HUES6 (cell line): ENCODE measurements at regions not wholly inside any gene's neighbourhood (a gene's known extent, or its start where the extent isn't known, plus 50 kb on each side); places are given as distances from the start of the nearest gene placed in this dataset.

Experiments
- H3K27ac ChIP-seq: 2 replicates; pipeline ENCODE4 v1.7.0; 2013; ENCODE audit warnings: low read depth, mild to moderate bottlenecking, low read length, inconsistent platforms
- H3K27me3 ChIP-seq: 2 replicates; pipeline ENCODE4 v1.6.1; 2013; ENCODE audit warnings: low read length; ENCODE audit not compliant: control insufficient read depth, insufficient read depth
- H3K36me3 ChIP-seq: 2 replicates; pipeline ENCODE4 v1.6.1; 2013; ENCODE audit warnings: low read length; ENCODE audit not compliant: control insufficient read depth, insufficient read depth
- H3K4me1 ChIP-seq: 2 replicates; pipeline ENCODE4 v1.6.1; 2013; ENCODE audit warnings: low read length; ENCODE audit not compliant: control insufficient read depth, insufficient read depth
- H3K4me3 ChIP-seq: 2 replicates; pipeline ENCODE4 v1.5.1; 2013; ENCODE audit warnings: low read depth, low read length
- H3K9ac ChIP-seq: one replicate; pipeline ENCODE4 v1.6.1; 2013; ENCODE audit warnings: mild to moderate bottlenecking, low read length
- H3K9me3 ChIP-seq: 2 replicates; pipeline ENCODE4 v1.6.1; 2013; ENCODE audit warnings: low read depth, low read length; ENCODE audit not compliant: control insufficient read depth, insufficient read depth

DNA sequence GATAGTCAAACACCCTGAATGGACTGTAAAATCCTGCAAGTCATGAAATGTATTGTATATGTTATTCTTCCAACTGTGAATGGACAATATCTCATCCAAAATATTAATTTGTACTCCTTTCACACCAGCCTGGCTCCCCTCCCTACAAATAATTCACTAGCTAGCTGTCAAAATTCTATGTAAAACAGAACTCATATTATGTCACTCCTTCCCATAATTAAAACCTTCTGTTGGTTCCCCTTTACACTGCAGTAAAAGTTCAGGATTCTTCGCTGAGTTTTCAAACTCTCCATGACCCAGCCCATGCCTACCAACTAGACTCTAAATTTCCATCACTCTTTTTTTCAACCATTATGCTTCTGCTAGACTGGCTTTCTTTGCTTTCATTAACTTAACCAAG lies 857.1 kb downstream of the TAF11L14 start:
- Histone ChIP-seq H3K4me1 (peaks cover 10% of the 10 kb centered on the region), H3K9me3 (peaks cover 8% of the 10 kb centered on the region), H3K36me3 (no peaks in the 10 kb centered on the region), H3K27ac (no peak overlapping the region), H3K27me3 (no peaks in the 10 kb centered on the region), H3K9ac (no peak overlapping the region), H3K4me3 (no peak overlapping the region)

DNA sequence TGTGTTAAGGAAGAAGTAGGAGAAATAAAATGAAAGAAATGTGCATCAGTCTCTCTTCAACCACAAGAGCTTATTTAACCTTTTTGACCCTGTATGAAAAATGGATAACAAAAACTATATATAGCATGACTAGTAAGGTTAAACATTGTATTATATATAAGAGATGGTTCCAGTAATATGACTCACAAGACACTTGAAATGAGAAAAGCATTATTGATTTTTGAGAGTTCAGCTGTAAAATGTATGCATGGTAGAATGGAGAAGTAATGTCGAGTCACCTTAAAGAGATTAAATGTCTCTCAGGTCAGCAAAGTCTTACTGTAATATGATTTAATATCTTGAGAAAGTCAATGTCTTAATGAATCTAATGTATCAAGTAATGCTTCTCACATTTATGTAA lies 860.9 kb downstream of the TAF11L14 start:
- H3K36me3 ChIP-seq, result no peaks in the 10 kb centered on the region
- H3K4me3 ChIP-seq, result no peak overlapping the region
- H3K27me3 ChIP-seq, result no peaks in the 10 kb centered on the region
- no peak overlapping the region for H3K27ac ChIP-seq
- H3K9me3 ChIP-seq, result peaks cover 13% of the 10 kb centered on the region
- H3K9ac ChIP-seq, result no peak overlapping the region
- H3K4me1 ChIP-seq, result no peaks in the 10 kb centered on the region

DNA sequence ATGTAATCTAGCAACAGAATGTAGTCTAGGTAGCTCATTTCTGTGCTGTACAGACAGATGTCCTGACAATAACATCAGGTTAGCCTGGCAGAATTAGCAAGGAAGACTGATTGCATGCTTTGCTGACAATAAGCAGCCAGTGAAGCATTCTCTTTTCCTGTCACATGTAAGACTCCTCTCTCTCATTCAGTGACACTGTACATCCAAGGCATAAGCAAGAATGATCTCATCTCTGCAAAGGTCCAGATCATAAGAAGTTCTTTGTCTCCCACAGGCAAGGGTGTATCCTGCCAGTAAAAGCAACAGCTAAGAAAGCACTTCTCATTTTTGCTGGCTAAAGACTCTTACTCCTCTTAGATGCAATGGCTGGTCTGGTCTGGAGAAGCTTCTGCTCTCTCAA lies 861.8 kb downstream of the TAF11L14 start:
- H3K27ac ChIP-seq, result no peak overlapping the region
- no peak overlapping the region for H3K9ac ChIP-seq
- no peak overlapping the region for H3K4me3 ChIP-seq
- no peaks in the 10 kb centered on the region for H3K4me1 ChIP-seq
- H3K36me3 ChIP-seq, result no peaks in the 10 kb centered on the region
- no peaks in the 10 kb centered on the region for H3K27me3 ChIP-seq
- H3K9me3 ChIP-seq, result peaks cover 13% of the 10 kb centered on the region

DNA sequence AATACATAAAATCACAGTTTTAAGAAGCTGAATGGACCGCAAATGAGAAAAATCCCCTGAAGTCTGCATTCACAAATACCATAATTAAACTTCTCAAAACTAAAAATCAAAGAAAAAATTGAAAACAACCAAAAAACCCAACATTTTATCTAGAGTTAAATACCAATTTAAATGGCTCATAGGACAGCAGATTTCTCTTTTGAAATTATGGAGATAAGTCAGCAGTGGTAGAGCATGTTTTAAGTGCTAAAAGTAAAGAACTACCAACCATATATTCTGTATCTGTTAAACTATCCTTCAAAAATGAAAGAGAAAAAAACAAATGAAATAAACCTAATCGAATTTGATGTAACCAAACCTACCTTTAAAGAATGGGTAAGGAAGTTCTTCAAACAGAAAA lies 862.8 kb downstream of the TAF11L14 start:
- Histone ChIP-seq H3K36me3 (no peaks in the 10 kb centered on the region), H3K27ac (no peak overlapping the region), H3K27me3 (no peaks in the 10 kb centered on the region), H3K9me3 (peaks cover 13% of the 10 kb centered on the region), H3K4me1 (no peaks in the 10 kb centered on the region), H3K4me3 (no peak overlapping the region), H3K9ac (no peak overlapping the region)

DNA sequence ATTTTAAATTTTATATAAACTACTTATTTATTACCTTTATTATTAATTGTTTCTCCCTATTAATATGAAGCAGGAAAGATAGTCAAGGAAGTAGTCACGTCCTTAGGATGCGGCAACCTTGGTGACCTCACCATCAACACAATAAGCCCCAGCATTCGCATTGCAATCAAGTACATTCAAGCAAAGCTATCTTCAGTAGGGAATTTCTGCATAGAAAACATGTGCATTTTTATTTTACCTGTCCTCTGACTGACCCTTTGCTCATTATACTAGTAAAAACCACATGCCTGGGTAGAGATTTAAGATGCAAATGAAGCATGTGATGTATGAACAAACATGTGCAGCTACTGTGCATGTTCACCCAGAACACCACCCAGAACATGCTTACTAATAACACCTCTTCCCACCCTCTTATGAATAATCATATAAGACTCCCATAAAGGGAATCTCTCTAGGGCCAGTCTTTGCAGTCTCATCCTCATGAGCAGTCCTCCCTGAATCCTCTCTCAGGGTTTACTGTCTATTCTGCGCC lies 869.6 kb downstream of the TAF11L14 start:
- Histone ChIP-seq H3K9me3 (peaks cover 1% of the 10 kb centered on the region; the same call in 1 of the 2 replicates), H3K4me1 (peaks cover 3% of the 10 kb centered on the region; the same call in 1 of the 2 replicates), H3K4me3 (no peak overlapping the region), H3K27ac (no peak overlapping the region), H3K9ac (no peak overlapping the region), H3K36me3 (no peaks in the 10 kb centered on the region), H3K27me3 (no peaks in the 10 kb centered on the region)

DNA sequence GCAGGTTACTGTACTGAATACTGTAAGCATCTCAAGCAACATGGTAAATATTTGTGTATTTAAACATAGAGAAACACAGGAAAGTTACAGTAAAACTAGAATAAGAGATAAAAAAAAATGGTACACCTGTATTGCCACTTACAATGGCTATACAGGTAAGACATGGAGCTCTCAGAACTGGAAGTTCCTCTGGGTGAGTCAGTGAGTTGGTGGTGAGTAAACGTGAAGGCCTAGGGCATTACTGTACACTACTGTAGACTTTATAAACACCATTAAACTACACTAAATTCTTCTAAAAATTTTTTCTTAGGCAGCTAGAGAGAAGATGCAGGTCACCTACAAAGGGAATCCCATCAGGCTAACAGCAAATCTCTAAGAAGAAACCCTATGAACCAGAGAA lies 872.9 kb downstream of the TAF11L14 start:
- H3K27me3 ChIP-seq, result no peaks in the 10 kb centered on the region

DNA sequence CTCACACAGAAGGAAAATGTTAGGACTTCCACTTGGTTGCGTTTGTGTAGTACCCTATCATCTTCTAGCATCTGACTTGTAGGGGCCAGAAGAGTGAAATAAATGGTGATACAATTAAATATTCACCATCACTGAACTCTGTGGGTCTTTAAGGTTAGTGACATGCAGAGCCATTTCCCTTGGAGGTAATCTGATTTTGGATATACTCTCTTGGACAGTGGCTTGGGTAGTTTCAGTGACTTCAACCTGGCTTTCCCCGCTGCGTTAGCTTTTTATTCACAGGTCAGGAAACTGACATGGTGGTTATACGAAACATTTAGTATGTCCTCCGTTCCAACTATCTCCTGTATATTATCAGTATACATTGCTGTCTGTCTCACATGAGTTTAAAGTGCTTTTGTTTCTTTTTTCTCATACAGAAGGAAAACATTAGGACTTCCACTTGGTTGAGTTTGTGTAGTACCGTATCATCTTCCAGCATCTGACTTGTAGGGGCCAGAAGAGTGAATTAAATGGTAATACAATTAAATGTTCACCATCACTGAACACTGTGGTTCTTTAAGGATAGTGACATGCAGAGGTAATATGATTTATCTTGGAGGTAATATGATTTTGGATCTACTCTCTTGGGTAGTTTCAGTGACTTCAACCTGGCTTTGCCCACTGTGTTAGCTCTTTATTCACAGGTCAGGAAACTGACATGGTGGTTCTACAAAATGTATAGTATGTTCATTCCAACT lies 883.6 kb downstream of the TAF11L14 start:
- peaks cover 8% of the 10 kb centered on the region for H3K9me3 ChIP-seq
- H3K4me3 ChIP-seq, result no peak overlapping the region
- H3K9ac ChIP-seq, result no peak overlapping the region
- no peaks in the 10 kb centered on the region for H3K4me1 ChIP-seq
- H3K27ac ChIP-seq, result no peak overlapping the region
- H3K36me3 ChIP-seq, result no peaks in the 10 kb centered on the region
- H3K27me3 ChIP-seq, result no peaks in the 10 kb centered on the region

More for the DNA sequence above, 872.9 kb downstream of the TAF11L14 start:
- no peak overlapping the region for H3K9ac ChIP-seq
- peaks cover 7% of the 10 kb centered on the region; the same call in 1 of the 2 replicates for H3K9me3 ChIP-seq
- no peak overlapping the region for H3K27ac ChIP-seq
- no peaks in the 10 kb centered on the region for H3K36me3 ChIP-seq
- H3K4me3 ChIP-seq, result no peak overlapping the region
- peaks cover 3% of the 10 kb centered on the region; the same call in 1 of the 2 replicates for H3K4me1 ChIP-seq

DNA sequence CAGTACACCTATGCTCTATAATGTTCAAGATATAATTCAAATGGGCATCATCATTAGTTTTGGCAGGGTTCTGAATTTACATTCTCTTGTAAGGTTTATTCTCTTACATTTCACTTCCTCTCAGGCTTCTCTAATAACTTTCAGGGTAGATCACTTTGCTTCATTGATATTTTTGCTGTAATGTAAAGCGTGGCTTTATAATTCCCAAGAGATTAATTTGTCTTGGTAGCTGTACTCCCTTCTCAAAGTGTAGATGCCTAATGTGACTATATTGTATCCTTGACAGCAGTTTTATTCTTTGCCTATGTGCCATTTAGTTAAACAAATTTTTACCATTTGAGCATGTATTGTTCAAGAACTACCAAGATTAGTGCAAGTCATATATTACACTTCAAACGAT lies 889.1 kb downstream of the TAF11L14 start:
- Histone ChIP-seq H3K4me3 (no peak overlapping the region), H3K9me3 (peaks cover 8% of the 10 kb centered on the region), H3K36me3 (no peaks in the 10 kb centered on the region), H3K27me3 (no peaks in the 10 kb centered on the region), H3K9ac (no peak overlapping the region), H3K4me1 (no peaks in the 10 kb centered on the region), H3K27ac (no peak overlapping the region)

DNA sequence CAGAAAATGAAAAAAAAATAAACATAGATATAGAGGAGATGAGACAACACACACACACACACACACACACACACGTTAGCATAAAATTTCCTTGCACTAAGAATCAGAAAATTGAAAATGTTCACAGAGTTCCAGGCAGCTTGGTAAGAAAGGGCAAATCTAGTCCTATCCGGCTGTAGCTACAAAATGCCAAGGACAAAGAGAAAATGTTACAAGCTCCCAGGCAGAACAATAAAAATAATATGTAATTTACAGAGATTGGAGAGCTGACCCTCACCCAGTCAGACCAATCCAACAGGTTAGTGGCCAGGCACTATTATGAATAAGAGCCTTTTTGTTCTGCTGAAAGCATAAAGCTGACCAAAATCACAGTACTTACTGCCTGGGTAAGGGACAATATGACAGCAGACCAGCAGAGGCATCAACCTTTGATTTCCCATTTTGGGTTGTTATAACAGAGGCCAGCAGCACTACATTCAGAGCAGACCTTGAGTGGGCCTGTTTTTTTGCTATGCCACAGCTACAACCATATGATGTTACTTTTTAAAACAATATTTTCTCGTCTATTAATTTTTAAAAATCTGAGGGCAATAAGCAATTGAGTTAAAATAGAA lies 892.6 kb downstream of the TAF11L14 start:
- no peaks in the 10 kb centered on the region for H3K9me3 ChIP-seq
- no peak overlapping the region for H3K4me3 ChIP-seq
- H3K9ac ChIP-seq, result no peak overlapping the region
- H3K27ac ChIP-seq, result no peak overlapping the region
- no peaks in the 10 kb centered on the region for H3K4me1 ChIP-seq
- H3K36me3 ChIP-seq, result no peaks in the 10 kb centered on the region
- H3K27me3 ChIP-seq, result no peaks in the 10 kb centered on the region

DNA sequence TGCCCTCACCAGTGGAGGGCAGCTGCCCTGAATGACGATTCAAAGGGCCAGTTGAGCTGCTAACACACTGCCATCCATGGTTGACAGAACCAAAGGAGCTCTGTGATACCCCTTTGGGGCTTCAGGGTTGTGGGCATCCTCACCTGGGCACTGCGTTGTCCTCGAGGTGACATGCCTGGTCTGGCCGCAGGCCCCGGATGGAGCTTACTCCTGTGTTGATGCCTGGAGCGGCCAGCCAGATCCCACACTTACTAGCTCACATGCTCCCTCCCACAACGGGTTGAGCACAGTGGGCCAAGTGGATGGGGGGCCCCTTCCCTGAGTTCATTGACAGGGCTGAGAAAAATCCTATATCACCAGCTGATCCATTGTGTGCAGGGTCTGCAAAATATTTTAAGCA lies 898.9 kb downstream of the TAF11L14 start:
- Histone ChIP-seq H3K4me1 (peaks cover 16% of the 10 kb centered on the region), H3K4me3 (no peak overlapping the region), H3K36me3 (peaks cover 10% of the 10 kb centered on the region), H3K9me3 (peaks cover 6% of the 10 kb centered on the region; the same call in 1 of the 2 replicates), H3K9ac (no peak overlapping the region), H3K27me3 (no peaks in the 10 kb centered on the region), H3K27ac (peak overlapping the region; percentile 15; the same call in 1 of the 2 replicates)

DNA sequence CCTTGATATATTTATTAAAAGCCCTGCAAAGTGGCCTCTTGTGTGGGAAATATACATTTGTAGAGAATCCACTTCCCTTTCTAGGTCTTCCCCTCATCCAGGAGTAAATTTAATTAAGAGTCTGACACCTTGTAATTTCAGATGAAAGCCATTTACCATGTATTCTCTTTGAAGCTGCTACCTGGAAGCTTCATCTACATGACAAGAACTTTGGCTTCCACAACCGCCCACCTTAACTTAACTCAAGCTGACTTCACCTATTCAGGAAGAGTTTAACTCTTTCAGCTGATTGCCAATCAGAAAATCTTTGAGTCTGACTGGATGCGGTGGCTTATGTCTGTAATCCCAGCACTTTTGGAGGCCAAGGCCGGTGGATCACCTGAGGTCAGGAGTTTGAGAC lies 899.9 kb downstream of the TAF11L14 start:
- Histone ChIP-seq H3K9ac (peak overlapping the region; percentile 44), H3K4me3 (no peak overlapping the region), H3K27ac (peak overlapping the region; percentile 15; the same call in 1 of the 2 replicates), H3K27me3 (no peaks in the 10 kb centered on the region), H3K36me3 (peaks cover 10% of the 10 kb centered on the region), H3K4me1 (peaks cover 16% of the 10 kb centered on the region), H3K9me3 (peaks cover 6% of the 10 kb centered on the region; the same call in 1 of the 2 replicates)
